GM18861 (cell line): ENCODE measurements at regions not wholly inside any gene's neighbourhood (a gene's known extent, or its start where the extent isn't known, plus 50 kb on each side); places are given as distances from the start of the nearest gene placed in this dataset.
"Not testable (repeated sequence)": the region's sequence is repeated elsewhere in the genome, so short reads cannot be mapped to it uniquely, and the experiment has no call there.

Source experiments
- ATAC-seq: cut with Tn5 transposase; IDR thresholded peaks from one replicate; pipeline ENCODE4 v1.9.1; 2021; ENCODE audit not compliant: unreplicated experiment

- no peak for ATAC-seq
Measured at GRCh38 chr21:43291347-43291950, 122.6 kb downstream of the CRYAA start.

DNA sequence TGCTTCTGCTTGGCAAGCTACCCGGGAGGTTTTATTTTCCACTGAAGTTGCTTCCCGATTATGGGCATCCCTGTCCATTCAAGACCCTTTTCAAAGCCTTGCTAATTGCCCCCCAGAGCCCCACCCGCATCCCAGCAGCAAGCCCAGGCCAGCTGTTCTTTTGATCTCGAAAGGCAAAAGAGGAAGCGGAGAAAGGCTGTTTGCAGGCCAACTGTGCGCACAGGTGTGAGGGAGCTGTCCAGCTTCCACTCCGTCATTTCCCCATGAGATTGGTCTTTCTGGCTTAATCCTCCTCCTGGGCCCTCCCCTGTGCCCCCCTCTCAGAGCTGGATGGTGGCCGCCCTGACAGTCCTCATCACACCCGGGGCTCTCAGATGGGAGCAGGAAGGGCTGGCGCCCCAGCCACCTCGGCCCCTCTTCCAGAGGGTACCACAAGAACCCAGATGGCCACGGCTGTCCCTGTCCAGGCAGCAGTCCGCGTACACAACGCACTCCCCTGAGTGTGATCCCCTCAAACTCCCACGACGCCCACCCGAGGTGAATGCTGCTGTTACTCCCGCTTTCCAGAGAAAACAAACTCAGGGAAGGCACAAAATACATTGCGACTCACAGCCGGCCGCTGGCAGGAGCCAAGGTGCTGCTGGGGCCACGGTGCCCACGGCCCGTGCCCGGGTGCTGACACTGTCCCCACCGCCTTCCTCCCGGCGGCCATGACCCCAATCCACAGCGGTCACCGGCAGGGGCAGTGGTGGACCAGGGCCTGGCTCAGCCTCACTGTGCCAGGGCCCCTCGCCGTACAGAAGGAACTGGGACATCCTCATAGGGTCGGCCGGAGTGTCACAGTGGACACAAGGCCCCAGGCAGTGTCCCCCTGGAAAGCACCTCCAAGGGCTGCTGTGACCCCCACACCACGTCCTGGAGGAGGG lies 121.9 kb downstream of the CRYAA start:
- no peak for ATAC-seq

DNA sequence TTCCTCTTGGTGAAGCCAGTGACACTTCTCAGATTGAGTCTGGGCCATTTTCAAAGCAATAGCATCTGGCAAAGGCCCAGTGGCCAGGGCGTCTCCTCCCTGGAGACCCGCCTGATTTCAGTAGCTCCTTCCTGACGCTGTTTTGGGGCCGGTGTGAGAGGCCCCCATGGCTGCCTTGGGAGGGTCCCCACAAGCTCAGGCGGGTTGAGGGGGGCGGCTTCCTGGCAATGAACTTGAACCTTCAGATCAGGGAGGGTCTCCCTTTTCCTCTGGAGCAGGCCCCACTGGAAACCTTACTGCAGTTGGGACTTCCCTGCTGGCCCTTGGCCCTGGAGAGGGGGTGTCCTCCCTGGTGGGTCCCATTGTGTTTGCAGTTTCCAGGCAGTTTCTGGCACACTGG lies 121.2 kb downstream of the CRYAA start:
- ATAC-seq, result no peak

DNA sequence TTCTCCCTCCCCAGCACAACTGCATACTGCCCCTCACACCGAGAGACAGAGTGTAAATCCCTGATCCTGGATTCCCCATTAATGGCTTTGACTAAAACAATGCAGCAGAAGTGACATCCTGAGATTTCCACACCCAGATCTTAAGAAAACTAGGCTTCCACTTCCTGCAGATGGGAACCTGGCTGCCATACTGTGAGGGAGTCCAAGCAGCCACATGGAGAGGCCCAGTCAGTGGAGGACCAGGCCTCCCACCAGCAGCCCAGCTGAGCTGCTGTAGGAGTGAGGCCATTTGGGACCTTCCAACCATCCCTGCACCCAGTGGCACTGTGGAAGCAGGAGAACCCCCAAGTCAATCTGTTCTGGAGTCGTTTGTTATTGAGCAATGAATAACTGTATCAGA lies 120.6 kb downstream of the CRYAA start:
- ATAC-seq, result no peak

- ATAC-seq, result no peak
Measured at GRCh38 chr21:43287795-43288755, 119.3 kb downstream of the CRYAA start.

GRCh38 chr21:43287111-43287760 lies 118.4 kb downstream of the CRYAA start:
- ATAC-seq, result no peak

DNA sequence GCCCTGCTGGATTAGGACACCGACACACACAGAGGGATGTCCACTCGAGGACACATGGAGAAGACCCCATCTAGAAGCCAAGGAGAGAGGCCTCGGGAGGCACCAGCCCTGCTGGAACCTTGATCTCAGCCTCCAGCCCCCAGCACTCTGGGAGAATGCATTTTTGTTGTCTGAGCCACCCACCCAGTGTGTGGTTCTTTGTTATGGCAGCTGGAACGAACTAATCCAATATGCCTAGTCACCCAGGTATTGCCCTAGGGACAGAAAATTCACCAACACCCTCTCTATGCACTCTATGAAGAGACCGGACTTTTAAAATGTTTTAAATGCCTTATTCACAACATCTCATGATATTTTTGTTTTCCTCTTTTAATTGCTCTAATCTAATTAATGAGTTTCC lies 117.4 kb downstream of the CRYAA start:
- ATAC-seq, result no peak

DNA sequence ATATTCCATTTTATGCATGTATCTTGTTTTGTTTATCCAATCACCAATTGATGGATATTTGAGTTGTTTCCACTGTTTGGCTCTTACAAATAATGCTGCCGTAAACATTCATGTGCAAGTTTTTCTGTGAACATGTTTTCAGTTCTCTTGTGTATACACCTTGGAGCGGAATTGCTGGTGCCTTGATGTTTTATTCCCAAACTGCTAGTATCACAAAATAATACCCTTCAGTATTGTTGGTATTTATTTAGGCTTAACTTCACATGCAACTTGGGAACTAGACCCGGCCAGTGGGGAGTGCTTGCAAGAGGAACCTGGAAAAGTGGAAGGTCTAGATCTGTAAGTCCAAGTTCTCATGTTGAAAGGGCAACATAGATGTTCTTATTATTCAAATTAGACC lies 115.9 kb downstream of the CRYAA start:
- no peak for ATAC-seq

DNA sequence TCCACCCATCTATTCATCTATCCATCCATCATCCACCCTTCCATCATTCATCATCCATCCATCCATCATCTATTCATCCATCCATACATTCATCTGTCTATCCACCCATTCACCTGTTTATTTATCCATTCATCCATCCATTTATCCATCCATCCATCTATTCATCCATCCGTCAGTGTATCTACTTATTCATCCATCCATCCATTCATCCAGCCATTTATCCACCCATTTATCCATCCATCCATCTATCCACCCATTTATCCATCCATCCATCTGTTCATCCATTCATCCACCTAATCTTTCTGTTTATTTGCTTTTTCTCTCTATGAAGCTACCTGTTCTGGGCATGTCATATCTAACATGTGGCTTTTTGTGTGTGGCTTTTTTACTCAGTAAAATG lies 115.4 kb downstream of the CRYAA start:
- no peak for ATAC-seq

- not testable (repeated sequence) for ATAC-seq
Measured at GRCh38 chr21:43283925-43284221, 115.1 kb downstream of the CRYAA start.

GRCh38 chr21:43283136-43283924 lies 114.5 kb downstream of the CRYAA start:
- no peak for ATAC-seq

GRCh38 chr21:43282358-43283120 lies 113.7 kb downstream of the CRYAA start:
- ATAC-seq, result no peak

DNA sequence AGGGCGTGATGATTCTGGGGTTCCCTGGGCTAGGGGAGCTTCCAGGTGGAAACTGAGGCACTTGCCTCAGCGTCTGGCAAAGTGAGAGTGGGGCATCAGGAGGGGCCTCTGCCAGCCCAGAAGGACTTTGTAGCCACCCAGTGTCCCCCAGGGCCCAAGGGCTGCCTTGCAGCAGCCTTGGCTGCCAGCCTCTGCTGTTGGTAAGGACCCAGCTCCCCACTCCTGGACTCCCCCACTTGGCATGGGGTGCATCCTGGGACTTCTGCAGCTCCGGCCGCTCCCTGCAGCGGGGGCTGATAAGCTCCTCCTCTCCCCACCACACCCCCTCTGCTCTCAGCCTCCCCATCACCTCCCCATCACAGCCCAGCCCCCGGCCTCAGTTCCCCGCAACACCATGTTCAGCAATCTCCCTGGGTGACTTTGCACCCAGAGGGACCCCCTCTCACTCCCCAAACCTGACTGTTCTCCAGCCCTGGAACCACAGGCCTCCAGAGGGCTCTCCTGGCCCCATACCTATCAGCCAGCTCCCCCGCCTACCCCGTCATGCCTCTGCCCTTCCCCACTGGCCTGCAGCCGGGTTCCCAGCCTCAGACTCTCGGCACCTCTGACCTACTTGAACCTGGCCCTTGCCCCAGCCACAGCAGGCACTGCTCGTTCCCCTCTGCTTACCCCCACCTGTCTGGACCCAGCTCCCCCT lies 113.0 kb downstream of the CRYAA start:
- ATAC-seq, result no peak

GRCh38 chr21:43280949-43281633 lies 112.3 kb downstream of the CRYAA start:
- no peak for ATAC-seq

DNA sequence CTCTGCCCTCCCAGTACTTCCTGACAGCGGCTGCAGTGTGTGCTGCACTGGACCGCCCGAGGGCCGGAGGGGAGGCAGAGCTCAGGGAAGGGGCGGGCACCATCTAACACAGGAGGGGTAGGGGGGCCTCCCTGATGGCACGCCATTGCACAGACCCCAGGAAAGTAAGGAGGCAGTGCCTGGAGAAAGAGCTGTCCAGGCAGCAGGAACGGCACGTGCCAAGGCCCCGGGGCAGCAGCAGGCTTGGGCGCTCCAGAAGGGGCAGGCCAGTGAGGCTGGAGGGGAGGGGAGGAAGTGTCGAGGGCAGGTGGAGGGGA lies 110.7 kb downstream of the CRYAA start:
- ATAC-seq, result no peak

DNA sequence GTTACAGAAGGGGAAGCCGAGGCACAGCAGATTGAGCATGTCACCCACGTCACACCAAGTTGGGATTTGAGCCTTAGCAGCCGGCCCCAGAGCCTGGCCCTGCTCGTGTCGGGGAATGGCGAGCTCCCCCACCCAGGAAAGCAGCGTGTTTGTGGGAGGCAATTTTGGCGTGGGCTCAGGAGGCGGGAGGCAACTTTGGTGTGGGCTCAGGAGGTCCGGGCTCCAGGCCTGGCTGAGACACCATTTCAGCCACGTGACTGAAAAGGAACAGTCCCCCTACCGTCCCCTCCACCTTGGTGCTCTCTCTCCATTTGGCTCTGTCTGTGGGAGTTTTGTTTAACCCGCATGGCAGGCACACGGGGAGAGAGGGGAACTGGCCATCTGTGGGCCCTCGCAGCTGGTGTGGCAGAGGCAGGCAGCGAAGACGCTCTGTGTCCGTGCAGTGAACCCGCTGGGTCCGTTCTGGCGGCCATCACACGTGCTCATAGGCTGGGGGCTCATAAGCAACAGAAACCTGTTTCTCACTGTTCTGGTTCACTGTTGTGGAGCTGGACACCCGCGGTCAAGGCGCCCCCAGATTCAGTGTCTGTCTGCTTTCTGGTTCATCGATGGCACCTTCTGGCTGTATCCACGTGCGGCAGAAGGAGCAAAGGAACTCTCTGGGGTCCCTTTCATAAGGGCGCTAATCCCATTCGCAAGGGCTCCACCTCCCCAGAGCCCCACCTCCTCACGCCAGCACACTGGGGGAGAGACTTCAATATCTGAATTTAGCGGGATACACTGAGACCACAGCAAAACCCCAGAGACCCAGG lies 110.2 kb downstream of the CRYAA start:
- no peak for ATAC-seq

DNA sequence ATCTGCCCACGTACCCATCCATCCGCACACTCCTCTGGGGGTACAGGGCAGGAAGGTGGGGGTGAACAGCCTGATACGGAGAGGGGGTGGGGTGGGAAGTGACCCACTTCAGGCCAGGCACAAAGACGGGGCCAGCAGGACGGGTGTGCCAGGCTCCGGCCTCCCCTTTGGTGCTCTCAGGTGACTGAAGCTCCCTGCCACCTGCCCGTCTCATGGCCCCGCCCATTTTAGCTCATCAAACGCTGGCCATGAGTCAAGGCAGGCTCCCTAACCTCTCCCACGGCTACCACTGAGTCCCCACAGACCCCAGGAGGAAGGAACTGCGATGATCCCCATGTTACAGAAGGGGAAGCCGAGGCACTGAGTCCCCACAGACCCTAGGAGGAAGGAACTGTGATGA lies 109.6 kb downstream of the CRYAA start:
- no peak for ATAC-seq
